ENCODE measurements at regions not wholly inside any gene's neighbourhood (a gene's known extent, or its start where the extent isn't known, plus 50 kb on each side); places are given as distances from the start of the nearest gene placed in this dataset.

DNA sequence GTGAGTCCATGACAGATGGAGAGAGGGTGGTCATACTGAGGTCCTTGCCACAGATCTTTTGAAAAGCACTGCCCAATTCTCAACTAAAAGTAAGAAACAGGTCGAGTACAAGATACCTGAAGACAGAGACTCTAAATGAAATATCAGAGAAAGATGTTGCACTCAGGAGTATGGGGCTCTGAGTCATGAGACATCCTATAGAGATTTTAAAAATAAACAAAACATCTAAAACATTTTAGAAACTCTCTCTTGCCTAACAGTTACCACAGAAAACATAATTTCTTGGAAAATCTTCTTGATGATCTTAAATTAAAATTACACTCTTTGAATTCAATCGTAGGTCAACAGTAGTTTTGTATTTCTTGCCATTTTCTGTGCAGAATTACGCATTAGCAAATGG, 348.9 kb upstream of the MARCKS start:
- no peak for DNase-seq (ENCODE audit: low spot score)

GRCh38 chr6:113511100-113511499, 346.0 kb upstream of the MARCKS start:
- DNase-seq (ENCODE audit: low spot score), result no peak

DNA sequence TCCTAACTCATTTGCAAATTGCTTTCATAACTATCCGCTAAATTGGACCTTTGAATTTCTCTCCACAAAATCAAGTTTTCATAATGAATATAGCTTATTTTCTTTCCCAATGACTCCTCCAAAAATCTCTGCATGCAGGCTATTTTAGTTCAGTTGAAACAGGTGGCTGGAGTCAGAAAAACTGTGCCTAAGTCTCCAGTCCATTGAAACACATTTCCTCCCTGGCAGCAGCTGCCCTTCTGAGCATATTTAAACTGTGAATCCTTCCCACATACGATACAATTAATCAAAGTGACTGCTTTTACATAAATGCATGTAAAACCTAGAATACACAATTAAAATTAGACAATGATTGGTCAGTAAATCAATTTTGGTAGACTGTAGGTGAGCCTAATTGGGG, 344.6 kb upstream of the MARCKS start:
- no peak for DNase-seq (ENCODE audit: low spot score)

DNA sequence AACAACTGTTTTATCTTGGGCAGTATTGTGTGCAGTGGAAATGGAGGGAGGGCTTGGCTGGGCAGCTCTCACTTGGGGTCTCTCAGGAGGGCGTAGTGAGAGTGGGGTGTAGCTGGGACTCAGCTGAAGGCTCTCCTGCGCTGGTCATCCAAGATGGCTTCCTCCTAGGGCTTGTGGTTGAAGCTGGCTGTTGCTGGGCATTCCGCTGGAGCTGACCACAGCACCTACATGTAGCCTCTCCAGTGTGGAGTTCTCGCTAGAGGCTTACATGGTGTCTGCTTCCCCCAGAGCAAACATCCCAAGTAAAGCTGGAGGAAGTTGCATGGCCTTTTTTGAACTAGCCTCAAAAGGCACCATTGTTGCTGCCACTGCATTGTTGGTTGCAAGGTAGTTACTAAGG, 344.1 kb upstream of the MARCKS start:
- DNase-seq (ENCODE audit: low spot score), result no peak

DNA sequence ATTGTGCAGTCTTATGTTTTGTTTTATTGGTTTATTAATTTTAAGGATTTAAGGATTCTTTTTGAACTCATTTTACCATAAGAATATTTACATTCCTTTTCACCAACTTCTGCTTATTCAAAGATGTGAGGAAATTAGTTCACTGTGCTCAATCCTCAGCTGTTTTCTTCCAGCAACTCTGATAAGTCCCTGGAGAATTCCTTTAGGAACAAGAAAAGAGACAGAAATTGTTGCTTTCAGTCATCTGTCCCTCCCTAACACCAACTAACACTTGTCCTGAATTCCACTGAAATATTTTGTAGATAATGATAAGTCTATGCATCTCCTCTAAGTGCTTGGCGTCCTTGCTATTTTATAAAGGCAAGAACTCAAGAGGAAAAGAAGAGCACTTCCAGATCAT, 334.8 kb upstream of the MARCKS start:
- no peak for DNase-seq (ENCODE audit: low spot score)

DNA sequence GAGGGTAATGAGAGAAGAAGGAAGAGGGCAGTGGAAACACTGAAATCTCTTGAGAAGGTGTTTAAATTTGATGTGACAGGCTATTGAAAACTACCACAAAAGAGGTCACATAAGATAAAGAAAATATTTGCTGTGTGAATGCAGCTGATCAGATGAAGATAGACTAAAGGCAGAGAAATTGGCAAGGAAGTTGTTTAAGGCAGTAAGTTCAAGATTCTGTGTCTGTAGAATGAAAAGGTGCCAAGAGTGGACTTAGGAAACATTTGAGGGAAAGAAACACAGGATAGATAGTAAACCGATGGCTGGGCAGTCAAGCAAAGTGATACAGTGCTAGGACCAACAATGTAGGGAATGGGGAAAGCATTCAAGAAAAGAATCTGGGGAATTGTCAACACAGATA, 332.3 kb upstream of the MARCKS start:
- DNase-seq (ENCODE audit: low spot score), result no peak

- DNase-seq (ENCODE audit: low spot score), result no peak
These were observed 330.6 kb upstream of the MARCKS start for GRCh38 chr6:113526553-113526952.

GRCh38 chr6:113526995-113527394, 330.1 kb upstream of the MARCKS start:
- no peak for DNase-seq (ENCODE audit: low spot score)

DNA sequence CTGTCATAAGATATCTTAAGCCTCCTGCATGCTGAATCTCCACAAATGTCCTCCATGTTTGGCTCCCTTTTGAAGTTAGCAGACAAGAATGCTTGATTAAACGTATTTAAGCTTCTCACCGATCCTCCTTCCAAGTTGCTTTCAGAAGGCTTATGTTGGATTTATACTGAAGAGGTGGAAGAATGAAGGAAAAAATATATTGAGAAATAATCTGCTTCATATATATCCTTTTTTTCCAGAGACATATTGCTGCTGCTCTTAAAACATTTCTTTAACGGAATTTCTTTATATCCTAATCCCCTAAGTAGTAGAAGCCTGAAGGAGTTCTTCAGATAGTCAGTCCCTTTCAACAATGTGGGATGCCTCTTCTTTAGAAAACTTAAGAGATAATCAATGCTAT, 329.0 kb upstream of the MARCKS start:
- DNase-seq (ENCODE audit: low spot score), result no peak

DNA sequence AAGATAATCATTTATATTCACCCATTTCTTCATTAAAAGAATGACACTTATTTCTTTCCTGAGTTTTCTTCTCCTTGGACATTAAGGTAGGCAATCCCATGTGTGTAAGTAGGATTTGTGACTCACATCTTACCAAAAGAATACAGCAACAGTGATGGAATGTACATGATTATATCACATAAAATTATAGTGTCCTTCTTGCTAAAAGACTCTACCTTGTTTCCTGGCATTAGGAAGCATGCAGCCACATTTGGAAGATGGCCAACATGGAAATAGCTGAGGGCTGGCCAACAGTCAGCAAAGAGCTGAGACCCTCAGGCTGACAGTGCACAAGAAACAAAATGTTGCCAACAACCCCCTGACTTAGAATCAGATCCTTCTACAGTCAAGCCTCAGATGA, 327.9 kb upstream of the MARCKS start:
- no peak for DNase-seq (ENCODE audit: low spot score)

DNA sequence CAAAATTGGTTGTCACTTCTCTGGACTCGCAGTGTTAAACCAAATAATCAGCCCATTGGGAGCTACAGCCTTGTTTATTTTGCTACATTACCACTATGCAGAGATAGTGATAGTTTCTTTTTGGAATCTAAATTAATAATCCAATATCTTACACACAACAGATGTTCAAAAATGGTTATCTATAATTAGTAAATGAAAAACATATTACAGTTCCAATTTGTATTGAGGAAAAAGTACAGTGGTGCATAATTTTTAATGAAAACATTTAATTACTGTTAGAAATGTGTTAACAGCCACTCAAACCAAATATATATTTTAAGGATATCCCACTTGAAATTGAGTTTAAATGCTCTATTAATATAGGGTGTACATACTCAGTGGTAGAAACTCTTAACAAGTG, 327.3 kb upstream of the MARCKS start:
- DNase-seq (ENCODE audit: low spot score), result no peak

DNA sequence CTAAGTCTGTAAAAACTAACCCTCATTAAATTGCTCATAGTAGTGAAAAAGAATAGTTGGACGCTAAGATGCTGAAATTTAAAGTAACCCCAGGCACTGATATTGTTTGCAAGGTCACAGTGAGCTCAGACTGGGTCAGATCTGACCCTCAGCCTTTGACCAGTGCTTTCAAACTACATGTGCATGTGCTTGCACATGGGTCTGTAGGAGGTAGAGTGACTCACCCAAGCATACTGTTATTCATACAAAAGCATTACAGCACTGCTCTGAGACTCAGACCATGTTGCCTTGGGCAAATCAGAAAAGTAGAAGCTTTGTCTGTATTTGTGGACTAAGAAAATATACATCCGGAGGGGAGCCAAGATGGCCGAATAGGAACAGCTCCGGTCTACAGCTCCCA, 326.4 kb upstream of the MARCKS start:
- DNase-seq (ENCODE audit: low spot score), result no peak

- DNase-seq (ENCODE audit: low spot score), result no peak
These were observed 317.9 kb upstream of the MARCKS start for GRCh38 chr6:113539202-113539601.

- no peak for DNase-seq (ENCODE audit: low spot score)
These were observed 317.5 kb upstream of the MARCKS start for GRCh38 chr6:113539623-113540022.

- DNase-seq (ENCODE audit: low spot score), result no peak
These were observed 316.7 kb upstream of the MARCKS start for GRCh38 chr6:113540466-113540865.

DNA sequence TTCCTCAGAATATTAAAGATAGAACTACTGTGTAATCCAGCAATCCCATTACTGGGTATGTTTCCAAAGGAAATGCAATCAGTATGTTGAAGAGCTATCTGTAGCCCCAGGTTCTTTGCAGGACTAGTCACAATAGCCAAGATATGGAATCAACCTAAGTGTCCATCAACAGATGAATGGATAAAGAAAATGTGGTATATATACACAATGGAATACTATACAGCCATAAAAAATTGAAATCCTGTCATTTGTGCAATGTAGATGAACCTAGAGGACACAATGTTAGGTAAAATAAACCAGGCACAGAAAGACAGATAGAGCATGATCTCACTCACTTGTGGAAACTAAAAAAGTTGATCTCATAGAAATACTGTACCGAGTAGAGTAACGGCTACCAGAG, 306.0 kb upstream of the MARCKS start:
- DNase-seq (ENCODE audit: low spot score), result no peak

DNA sequence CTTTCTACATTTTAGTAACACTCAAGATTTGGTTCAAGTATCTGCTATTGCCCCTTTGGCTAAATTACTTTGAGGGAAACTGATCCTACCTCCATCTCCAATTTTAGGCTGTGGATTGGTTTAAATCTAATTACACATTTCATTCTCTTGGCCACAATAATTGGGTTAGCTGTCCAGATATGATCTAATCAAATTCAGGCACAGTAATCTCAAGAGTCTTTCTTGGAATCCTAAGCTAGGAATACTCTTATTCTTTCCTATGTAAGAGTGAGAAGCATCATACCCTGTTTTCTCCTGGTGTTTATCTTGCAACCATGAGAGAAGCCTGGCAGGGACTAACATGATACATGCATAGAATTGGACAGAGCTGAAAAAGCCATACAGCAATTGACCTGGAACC, 300.4 kb upstream of the MARCKS start:
- DNase-seq (ENCODE audit: low spot score), result no peak

DNA sequence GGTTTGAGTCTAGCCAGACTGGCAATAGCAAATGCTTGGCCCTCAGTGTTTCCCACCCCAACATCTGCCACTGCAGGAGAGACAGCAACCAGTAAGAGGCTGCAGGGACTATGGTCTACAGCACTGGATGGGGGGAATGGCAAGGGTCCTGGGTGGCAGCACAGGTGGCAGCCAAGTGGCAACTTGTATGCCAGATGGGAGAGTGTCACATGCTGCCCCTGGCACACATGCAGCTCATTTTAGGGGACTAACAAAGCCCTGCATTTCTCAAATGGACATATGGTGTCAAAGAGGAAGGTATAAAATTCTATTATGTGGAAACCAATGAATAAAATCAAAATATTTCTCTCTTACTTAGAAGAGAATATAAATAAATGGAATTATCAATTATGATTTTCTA, 298.7 kb upstream of the MARCKS start:
- no peak for DNase-seq (ENCODE audit: low spot score)

DNA sequence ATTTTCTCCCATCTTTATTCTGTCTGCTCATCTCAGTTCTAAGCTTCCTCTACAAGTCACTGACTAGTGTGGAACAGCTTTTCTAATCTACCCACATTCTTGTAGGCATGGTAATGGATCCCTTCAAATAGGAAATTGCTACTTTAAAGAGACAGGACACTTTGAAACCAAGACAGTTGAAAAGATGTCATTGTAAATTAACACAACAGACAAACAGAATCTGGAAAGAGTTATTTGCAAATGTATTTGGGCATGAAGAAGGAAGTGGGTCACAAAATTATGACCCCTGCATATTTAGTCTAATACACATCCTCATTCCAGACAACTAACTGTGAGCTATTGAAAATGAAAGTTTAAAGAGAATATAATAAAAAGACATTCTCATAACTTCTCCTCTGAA, 298.2 kb upstream of the MARCKS start:
- DNase-seq (ENCODE audit: low spot score), result no peak

DNA sequence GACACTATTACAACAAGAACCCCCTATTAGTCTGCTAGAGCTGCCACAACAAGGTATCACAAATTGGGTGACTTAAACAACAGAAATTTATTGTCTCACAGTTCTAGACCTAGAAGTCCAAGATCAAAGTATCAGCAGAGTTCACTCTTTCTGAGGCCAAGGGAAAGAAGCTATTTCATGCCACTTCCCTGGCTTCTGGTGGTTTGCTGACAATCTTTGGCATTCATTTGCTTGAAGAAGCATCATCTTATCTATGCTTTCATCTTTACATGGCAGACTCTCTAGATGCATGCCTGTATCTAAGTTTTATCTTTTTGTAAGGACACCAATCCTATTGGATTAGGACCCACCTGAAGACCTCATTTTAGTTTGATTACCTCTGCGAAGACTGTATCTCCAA, 296.8 kb upstream of the MARCKS start:
- no peak for DNase-seq (ENCODE audit: low spot score)

DNA sequence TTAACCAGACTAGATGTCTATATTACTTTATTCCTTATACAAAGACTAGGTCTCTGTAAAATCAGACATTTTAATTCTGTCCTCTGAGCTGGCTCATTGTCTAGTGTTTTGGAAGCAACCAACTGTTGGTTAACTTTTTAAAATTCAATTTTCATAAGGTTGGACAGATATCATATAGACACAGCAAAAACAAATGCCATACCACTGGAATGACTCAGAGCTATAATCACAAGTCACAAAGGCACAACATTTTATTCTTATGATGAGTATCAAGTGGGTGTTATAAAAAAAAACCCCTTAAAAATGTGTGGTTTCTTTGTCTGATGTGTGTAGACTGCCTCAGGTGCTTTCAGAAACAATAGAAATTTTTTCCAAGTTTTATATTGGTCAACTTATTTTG, 296.2 kb upstream of the MARCKS start:
- DNase-seq (ENCODE audit: low spot score), result no peak

- no peak for DNase-seq (ENCODE audit: low spot score)
These were observed 294.9 kb upstream of the MARCKS start for GRCh38 chr6:113562248-113562647.

GRCh38 chr6:113564371-113565171, 292.6 kb upstream of the MARCKS start:
- peak; percentile 94 for DNase-seq (ENCODE audit: low spot score)

DNA sequence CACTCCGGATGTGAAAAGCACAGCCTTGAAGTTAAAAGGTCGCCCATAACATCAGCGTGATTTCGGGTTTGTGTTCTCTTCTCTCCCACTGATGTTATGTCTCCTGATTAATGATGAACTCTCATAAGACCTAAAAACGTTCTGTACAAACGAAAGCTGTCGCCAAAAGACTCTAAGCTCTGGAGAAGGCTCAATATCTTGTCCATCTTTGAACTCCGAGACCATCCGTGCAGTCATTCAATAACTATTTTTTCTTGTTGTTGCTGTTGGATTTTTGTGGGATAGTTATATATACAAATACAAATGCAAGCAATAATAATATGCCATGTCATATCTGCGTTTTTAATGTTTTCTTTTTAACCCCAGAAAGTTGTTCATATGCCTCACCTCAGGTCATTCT, 291.8 kb upstream of the MARCKS start:
- no peak for DNase-seq (ENCODE audit: low spot score)

DNA sequence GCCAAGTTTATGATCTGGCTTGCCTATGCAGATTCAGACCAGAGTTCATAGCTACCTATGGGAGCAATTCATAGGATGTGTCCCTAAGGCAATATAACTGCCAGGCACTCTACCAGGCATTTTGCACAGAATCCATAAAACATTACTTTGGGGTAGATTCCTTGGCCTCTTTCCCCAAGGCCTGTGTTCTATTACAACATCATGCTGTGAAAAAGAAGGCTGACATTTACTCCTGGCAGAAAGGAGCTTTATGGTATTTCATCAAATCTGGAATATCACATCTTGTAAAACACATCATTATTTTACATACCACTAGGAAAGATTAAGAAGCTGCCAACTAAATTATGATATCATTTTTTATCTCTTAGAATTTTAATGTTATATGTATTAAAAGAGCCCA, 287.0 kb upstream of the MARCKS start:
- DNase-seq (ENCODE audit: low spot score), result no peak
